RWPE1 (cell line): ENCODE measurements at regions not wholly inside any gene's neighbourhood (a gene's known extent, or its start where the extent isn't known, plus 50 kb on each side); places are given as distances from the start of the nearest gene placed in this dataset.

Experiments used
- CTCF ChIA-PET: fragments of 350-600 bp; sonication (Branson Sonifier 250); formaldehyde crosslinking; extraction: SDS; loops from one replicate; lab custom pipeline; 2021; lab: Yijun Ruan, JAX
- POLR2A ChIA-PET: fragments of 400-600 bp; formaldehyde crosslinking; extraction: SDS; loops from one replicate; lab custom pipeline; 2020; ENCODE audit warnings: antibody characterized with exemption; ENCODE audit not compliant: low non-redundant PET; lab: Yijun Ruan, JAX
- DNase-seq: peaks from one replicate; pipeline ENCODE4 v3.0.0; 2012; ENCODE audit warnings: low spot score
- H3K27ac ChIP-seq: fragments of 450-650 bp; 2 replicates; pipeline ENCODE4 v1.5.1; 2017
- TF ChIP-seq, protein P1 (sequence below): fragments of 450-650 bp; conservative IDR thresholded peaks from 2 replicates; pipeline ENCODE4 v1.5.1; 2017; ENCODE audit warnings: low read depth, mild to moderate bottlenecking

- H3K27ac ChIP-seq: no peak overlapping the region
- POLR2A ChIA-PET: no interaction called here
- TF ChIP-seq, protein P1, sequence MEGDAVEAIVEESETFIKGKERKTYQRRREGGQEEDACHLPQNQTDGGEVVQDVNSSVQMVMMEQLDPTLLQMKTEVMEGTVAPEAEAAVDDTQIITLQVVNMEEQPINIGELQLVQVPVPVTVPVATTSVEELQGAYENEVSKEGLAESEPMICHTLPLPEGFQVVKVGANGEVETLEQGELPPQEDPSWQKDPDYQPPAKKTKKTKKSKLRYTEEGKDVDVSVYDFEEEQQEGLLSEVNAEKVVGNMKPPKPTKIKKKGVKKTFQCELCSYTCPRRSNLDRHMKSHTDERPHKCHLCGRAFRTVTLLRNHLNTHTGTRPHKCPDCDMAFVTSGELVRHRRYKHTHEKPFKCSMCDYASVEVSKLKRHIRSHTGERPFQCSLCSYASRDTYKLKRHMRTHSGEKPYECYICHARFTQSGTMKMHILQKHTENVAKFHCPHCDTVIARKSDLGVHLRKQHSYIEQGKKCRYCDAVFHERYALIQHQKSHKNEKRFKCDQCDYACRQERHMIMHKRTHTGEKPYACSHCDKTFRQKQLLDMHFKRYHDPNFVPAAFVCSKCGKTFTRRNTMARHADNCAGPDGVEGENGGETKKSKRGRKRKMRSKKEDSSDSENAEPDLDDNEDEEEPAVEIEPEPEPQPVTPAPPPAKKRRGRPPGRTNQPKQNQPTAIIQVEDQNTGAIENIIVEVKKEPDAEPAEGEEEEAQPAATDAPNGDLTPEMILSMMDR: no peak
- CTCF ChIA-PET: no interaction called here
- no peak for DNase-seq
These were observed 313.3 kb downstream of the LIG4 start for GRCh38 chr13:107901996-107902562.

DNA sequence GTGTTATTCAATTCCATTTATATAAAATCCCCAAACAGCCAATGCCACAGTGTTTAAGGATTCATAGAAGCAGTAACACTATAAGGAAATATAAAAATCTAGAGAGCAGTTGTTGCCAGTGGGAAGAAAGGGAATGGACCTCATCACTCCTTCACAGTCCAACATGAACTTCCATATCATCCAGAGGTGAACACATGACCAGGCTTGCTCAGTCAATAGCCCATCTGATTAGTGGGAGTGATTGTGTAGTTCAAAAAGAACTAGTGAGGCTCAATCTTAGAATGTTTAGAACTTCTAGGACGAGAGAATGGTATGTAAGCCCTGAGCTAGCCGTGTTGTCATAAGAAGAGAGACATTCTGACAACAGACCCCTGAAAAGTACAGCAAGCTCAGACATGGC is 314.1 kb downstream of the LIG4 start:
- CTCF ChIA-PET: no interaction called here
- POLR2A ChIA-PET: no interaction called here
- TF ChIP-seq, protein P1: no peak
- H3K27ac ChIP-seq: no peak overlapping the region
- no peak for DNase-seq

DNA sequence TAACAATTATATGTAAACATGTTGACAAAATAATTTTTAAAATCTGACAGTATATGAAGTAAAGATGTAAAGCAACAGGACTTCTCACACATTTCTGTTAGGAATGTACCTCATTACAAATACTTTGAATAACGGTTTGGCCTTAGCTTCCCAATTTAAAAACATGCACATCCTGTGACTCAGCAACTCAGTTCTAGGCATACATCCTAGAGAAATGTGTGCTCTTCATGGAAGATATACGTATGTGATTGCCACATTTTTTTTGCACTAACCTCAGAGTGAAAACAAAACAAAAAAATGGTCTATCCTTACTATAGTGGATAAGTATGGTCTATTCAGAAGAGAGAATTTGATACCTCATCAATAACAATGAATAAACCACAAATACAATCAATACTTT is 314.6 kb downstream of the LIG4 start:
- POLR2A ChIA-PET: no interaction called here

GRCh38 chr13:107886118-107886517 is 329.2 kb downstream of the LIG4 start:
- TF ChIP-seq, protein P1: no peak
- CTCF ChIA-PET: interaction anchor here (0.6 kb wide), 1 partner anchor 131 kb away, joined by 3 read pairs; no protein-coding TSS in a partner anchor
- no peak for DNase-seq
- no peak overlapping the region for H3K27ac ChIP-seq
- POLR2A ChIA-PET: no interaction called here

More for the DNA sequence above, 314.6 kb downstream of the LIG4 start:
- TF ChIP-seq, protein P1: no peak
- no peak overlapping the region for H3K27ac ChIP-seq
- CTCF ChIA-PET: no interaction called here
- DNase-seq: no peak

DNA sequence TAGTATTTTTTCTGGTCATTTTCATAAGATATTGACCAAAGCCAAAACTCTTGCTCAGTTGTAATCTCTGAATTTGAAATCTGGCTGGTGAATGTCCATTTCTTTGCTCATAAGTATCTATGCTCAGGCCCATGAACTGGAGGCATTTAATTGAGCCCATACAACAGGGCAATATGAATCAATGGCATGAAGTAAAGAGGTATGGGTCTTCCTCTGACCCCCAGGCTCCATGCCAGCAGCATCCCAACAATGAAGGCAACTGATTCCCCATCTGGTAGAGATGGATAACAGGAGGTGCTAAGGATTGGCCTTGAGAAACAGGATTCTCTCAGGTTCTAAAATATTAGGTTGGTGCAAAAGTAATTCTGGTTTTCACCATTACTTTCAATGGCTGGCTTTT is 330.8 kb downstream of the LIG4 start:
- CTCF ChIA-PET: no interaction called here

GRCh38 chr13:107883561-107884175 is 331.7 kb downstream of the LIG4 start:
- no peak for DNase-seq
- CTCF ChIA-PET: no interaction called here
- TF ChIP-seq, protein P1: no peak
- POLR2A ChIA-PET: no interaction called here
- H3K27ac ChIP-seq: no peak overlapping the region

More for the DNA sequence above, 330.8 kb downstream of the LIG4 start:
- no peak overlapping the region for H3K27ac ChIP-seq
- DNase-seq: no peak
- POLR2A ChIA-PET: no interaction called here
- TF ChIP-seq, protein P1: no peak
